LNCaP clone FGC (cell line): ENCODE measurements at regions not wholly inside any gene's neighbourhood (a gene's known extent, or its start where the extent isn't known, plus 50 kb on each side); places are given as distances from the start of the nearest gene placed in this dataset.

Source experiments
- DNase-seq: peaks from one replicate; pipeline ENCODE4 v3.0.0-alpha.2; 2011; ENCODE audit warnings: low read depth
- H3K4me3 ChIP-seq: 2 replicates; pipeline ENCODE4 v1.5.1; 2011; ENCODE audit warnings: mild to moderate bottlenecking, low read depth, low read length, control low read depth
- TF ChIP-seq, protein P1 (sequence below): IDR thresholded peaks from 2 replicates; pipeline ENCODE4 v1.5.1; 2012; ENCODE audit warnings: mild to moderate bottlenecking; ENCODE audit not compliant: control insufficient read depth, insufficient read depth; ENCODE audit errors: extremely low read depth

DNA sequence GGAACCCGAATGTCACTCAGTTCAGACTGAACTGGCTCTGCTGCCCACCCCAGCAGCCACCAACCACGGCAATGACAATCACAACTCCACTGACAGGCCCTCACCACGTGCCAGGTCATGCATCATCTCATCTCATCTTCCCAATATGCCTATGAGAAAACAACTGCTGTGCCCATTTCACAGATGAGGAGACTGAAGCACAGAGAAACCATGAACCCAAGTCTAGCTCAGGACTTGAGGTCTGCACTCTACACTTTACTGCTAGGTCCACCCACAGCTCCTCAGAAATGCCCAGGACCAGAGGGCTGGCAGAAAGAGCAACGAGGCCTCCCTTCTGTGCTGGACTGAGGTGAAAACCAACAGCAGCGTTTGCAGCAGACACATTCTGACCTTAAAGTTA, 99.2 kb upstream of the LINGO1 start:
- no peak overlapping the region for H3K4me3 ChIP-seq
- TF ChIP-seq, protein P1, sequence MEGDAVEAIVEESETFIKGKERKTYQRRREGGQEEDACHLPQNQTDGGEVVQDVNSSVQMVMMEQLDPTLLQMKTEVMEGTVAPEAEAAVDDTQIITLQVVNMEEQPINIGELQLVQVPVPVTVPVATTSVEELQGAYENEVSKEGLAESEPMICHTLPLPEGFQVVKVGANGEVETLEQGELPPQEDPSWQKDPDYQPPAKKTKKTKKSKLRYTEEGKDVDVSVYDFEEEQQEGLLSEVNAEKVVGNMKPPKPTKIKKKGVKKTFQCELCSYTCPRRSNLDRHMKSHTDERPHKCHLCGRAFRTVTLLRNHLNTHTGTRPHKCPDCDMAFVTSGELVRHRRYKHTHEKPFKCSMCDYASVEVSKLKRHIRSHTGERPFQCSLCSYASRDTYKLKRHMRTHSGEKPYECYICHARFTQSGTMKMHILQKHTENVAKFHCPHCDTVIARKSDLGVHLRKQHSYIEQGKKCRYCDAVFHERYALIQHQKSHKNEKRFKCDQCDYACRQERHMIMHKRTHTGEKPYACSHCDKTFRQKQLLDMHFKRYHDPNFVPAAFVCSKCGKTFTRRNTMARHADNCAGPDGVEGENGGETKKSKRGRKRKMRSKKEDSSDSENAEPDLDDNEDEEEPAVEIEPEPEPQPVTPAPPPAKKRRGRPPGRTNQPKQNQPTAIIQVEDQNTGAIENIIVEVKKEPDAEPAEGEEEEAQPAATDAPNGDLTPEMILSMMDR = no peak
- DNase-seq = no peak

GRCh38 chr15:77731067-77731466, 98.4 kb upstream of the LINGO1 start:
- TF ChIP-seq, protein P1 = no peak
- H3K4me3 ChIP-seq = no peak overlapping the region
- no peak for DNase-seq

DNA sequence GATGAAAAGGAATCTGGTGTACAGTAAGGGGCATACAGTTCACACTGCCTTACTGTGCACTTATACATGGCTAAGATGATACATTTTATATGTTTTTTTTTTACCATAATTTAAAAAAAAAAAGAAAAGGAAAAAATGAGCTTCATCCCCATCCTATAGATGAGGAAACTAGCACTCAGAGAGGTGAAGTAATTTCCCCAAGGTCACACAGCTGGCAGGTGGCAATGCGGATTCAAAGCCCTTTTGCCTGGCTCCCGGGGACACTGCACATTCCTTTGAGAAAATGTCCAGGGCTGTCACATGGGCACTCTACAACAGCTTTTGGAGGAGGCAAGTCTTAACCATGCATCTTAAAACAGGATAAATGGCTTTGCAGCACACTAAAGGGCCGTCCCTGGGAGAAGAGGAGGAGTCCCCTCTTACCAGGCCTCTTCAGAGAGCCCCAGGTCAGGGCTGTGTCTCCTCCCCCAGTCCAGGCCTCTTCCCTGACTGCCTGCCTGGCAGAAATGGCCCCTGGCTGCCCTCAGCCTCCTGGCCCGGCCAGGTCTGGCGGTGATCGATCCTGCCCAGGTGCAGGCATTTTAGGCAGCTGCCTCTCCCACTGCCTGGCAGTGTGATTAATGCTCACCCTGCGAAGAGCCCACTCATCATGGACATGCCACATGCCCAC, 95.1 kb upstream of the LINGO1 start:
- no peak for DNase-seq
- no peak overlapping the region for H3K4me3 ChIP-seq
- TF ChIP-seq, protein P1 = no peak

DNA sequence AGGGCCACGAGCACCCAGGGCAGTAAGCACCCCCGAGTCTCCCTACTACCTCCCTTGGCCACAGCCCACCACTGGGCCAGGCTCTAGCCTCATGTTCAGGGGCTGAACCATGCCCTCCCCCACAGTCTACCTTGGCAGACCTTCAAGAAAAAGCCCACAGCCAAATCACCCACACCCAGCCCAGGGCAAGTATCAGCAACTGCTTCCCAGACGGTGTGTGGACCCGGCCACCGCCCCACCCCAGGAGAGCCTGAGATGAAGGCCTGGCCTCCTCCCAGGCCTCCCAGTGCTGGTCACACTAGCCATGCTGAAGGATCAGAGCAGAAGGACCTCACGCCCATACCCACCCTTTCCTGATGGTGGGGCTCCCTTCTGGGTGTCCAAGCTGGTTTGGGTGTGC, 92.0 kb upstream of the LINGO1 start:
- no peak overlapping the region for H3K4me3 ChIP-seq
- DNase-seq = no peak
- TF ChIP-seq, protein P1 = no peak

DNA sequence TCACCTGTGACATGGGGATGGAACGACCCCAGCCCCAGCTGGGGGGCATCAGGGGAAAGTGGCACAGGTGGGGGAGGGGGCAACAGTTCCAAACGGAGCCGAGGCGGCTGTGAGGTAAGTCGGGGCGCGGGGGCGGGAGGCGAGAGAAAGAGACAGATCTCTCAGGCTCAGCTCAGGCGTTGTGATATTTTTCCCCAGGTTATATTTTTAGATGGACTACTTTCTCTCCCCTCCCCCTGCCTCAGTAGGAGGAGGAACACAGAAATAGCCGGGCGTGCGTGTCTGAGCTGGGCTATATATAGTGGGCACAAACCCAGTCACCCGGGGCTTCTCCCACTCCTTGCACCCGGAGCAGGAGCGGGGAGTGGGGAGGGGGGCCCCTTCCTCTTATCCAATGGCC, 91.0 kb upstream of the LINGO1 start:
- DNase-seq = no peak
- TF ChIP-seq, protein P1 = no peak
- H3K4me3 ChIP-seq = no peak overlapping the region

- no peak for DNase-seq
- H3K4me3 ChIP-seq = no peak overlapping the region
- TF ChIP-seq, protein P1 = no peak
Observed at GRCh38 chr15:77722759-77723460, 90.2 kb upstream of the LINGO1 start.

GRCh38 chr15:77721963-77722362, 89.3 kb upstream of the LINGO1 start:
- DNase-seq = no peak
- no peak overlapping the region for H3K4me3 ChIP-seq
- TF ChIP-seq, protein P1 = no peak
